ENCODE measurements at regions not wholly inside any gene's neighbourhood (a gene's known extent, or its start where the extent isn't known, plus 50 kb on each side); places are given as distances from the start of the nearest gene placed in this dataset.

DNA sequence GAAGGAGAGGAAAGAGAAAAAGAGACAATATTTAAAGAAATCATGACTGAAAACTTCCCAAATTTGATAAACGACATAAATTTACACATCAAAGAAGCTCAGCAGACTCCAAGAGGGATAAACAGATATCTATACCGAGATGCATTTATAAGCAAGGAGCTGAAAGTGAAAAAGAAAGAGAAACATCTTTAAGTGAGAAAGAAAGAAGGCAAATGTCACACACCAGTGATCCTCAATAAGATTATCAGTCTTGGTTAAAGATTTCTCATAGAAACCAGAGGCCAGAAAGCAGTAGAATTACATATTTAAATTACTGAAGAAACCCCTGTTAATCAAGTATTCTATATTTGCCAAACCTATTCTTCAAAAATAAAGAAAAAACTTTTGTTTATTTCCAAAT, 424.2 kb downstream of the SLC16A7 start:
- no peak overlapping the region for H3K4me3 ChIP-seq (ENCODE audit: low read depth, low read length)

GRCh38 chr12:60021235-60021634, 425.4 kb downstream of the SLC16A7 start:
- no peak overlapping the region for H3K4me3 ChIP-seq (ENCODE audit: low read depth, low read length)
- TF ChIP-seq CTCF (IDR thresholded peaks at IDR 0.05; ENCODE audit: borderline replicate concordance, insufficient read depth, low read depth, low read length), result no peak

More for the DNA sequence above, 424.2 kb downstream of the SLC16A7 start:
- TF ChIP-seq CTCF (IDR thresholded peaks at IDR 0.05; ENCODE audit: borderline replicate concordance, insufficient read depth, low read depth, low read length), result no peak

- no peak overlapping the region for H3K4me3 ChIP-seq (ENCODE audit: low read depth, low read length)
- no peak for TF ChIP-seq CTCF (IDR thresholded peaks at IDR 0.05; ENCODE audit: borderline replicate concordance, insufficient read depth, low read depth, low read length)
Observed at GRCh38 chr12:60027266-60027665, 431.4 kb downstream of the SLC16A7 start.

GRCh38 chr12:60034147-60034546, 438.3 kb downstream of the SLC16A7 start:
- no peak overlapping the region for H3K4me3 ChIP-seq (ENCODE audit: low read depth, low read length)
- no peak for TF ChIP-seq CTCF (IDR thresholded peaks at IDR 0.05; ENCODE audit: borderline replicate concordance, insufficient read depth, low read depth, low read length)

GRCh38 chr12:60035835-60036234, 440.0 kb downstream of the SLC16A7 start:
- TF ChIP-seq CTCF (IDR thresholded peaks at IDR 0.05; ENCODE audit: borderline replicate concordance, insufficient read depth, low read depth, low read length), result no peak

DNA sequence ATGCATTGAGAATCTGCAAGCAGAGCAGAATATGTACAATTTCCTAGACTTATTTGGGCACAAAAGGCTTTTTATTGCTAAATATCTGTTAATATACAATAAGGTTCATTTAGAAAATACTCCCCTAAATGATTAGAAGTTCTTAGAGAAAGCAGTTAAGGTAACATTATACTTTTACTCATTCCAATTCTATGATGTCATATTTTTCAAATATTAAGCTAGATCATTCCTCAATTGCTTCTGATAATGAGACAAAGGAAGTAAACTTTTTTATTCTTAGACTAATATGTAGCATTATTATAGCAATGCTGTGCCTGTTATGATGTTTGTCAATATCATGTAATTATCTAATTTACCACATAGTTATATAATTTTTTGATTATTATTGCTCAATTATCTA, 447.0 kb downstream of the SLC16A7 start:
- no peak overlapping the region for H3K4me3 ChIP-seq (ENCODE audit: low read depth, low read length)
- no peak for TF ChIP-seq CTCF (IDR thresholded peaks at IDR 0.05; ENCODE audit: borderline replicate concordance, insufficient read depth, low read depth, low read length)

More at GRCh38 chr12:60035835-60036234, 440.0 kb downstream of the SLC16A7 start:
- no peak overlapping the region for H3K4me3 ChIP-seq (ENCODE audit: low read depth, low read length)

- no peak for TF ChIP-seq CTCF (IDR thresholded peaks at IDR 0.05; ENCODE audit: borderline replicate concordance, insufficient read depth, low read depth, low read length)
- H3K4me3 ChIP-seq (ENCODE audit: low read depth, low read length), result no peak overlapping the region
Observed at GRCh38 chr12:60043236-60043635, 447.4 kb downstream of the SLC16A7 start.

All from GM12875 (cell line).